Calu3 (cell line): ENCODE measurements at regions not wholly inside any gene's neighbourhood (a gene's known extent, or its start where the extent isn't known, plus 50 kb on each side); places are given as distances from the start of the nearest gene placed in this dataset.

Experiments
- BruUV-seq: library from RNA; stranded (reverse); fragments of 400-500 nt; replicated peaks from 2 replicates; lab custom pipeline; 2021; lab: Mats Ljungman, UMichigan
- CTCF ChIA-PET: fragments of 300-600 bp; sonication (Branson Sonifier 250); formaldehyde crosslinking; loops from one replicate; lab custom pipeline; 2022; ENCODE audit warnings: antibody characterized with exemption; lab: Charles Lee
- DNase-seq: peaks from one replicate; pipeline ENCODE4 v3.0.0; 2022
- H3K27ac Mint-ChIP-seq: one replicate; pipeline ENCODE4 v1.8.0; 2022; ENCODE audit warnings: mixed read lengths; ENCODE audit not compliant: unreplicated experiment
- H3K27me3 Mint-ChIP-seq: one replicate; pipeline ENCODE4 v1.8.0; 2022; ENCODE audit warnings: mixed read lengths; ENCODE audit not compliant: unreplicated experiment
- H3K36me3 Mint-ChIP-seq: one replicate; pipeline ENCODE4 v1.8.0; 2022; ENCODE audit warnings: mild to moderate bottlenecking, moderate library complexity, mixed read lengths; ENCODE audit not compliant: insufficient read depth, unreplicated experiment
- H3K4me1 Mint-ChIP-seq: one replicate; pipeline ENCODE4 v1.8.0; 2022; ENCODE audit warnings: mild to moderate bottlenecking, low read depth, mixed read lengths; ENCODE audit not compliant: unreplicated experiment
- H3K4me3 Mint-ChIP-seq: one replicate; pipeline ENCODE4 v1.8.0; 2022; ENCODE audit warnings: mild to moderate bottlenecking, low read depth, moderate library complexity, mixed read lengths; ENCODE audit not compliant: unreplicated experiment
- H3K9me3 Mint-ChIP-seq: one replicate; pipeline ENCODE4 v1.8.0; 2022; ENCODE audit warnings: low read depth, mixed read lengths; ENCODE audit not compliant: unreplicated experiment
- intact Hi-C: fragments of 100-400 bp; cut with micrococcal nuclease; formaldehyde crosslinking; loops from one replicate; pipeline ENCODE4 v1.10.0; 2022; ENCODE audit not compliant: unreplicated experiment
- TF ChIP-seq, protein P1 (sequence below): fragments of 200-600 bp; IDR thresholded peaks from one replicate; pipeline ENCODE4 v1.8.0; 2022; ENCODE audit warnings: antibody characterized with exemption; ENCODE audit not compliant: unreplicated experiment

DNA sequence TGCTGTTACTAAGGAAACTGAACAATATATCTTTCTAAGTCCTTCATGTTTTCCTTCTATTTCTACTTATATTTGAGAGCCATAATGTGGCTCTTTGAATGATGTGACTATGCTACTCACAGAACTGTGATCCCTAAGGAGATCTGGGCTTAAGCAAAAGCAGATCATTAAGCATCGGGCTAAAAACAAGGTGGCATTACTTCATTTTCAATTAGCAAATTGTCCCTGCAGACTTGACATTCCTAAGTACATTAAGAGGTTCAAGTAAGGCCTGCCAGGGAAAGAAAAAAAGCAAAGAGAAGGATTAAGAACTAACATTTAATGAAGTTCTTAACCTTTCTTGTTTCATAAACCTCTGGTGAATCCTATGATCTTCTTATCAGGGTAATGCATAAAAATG is 447.6 kb downstream of the PDGFC start:
- no TSS peak for BruUV-seq
- Mint-ChIP-seq H3K4me3 (no peak overlapping the region), H3K9me3 (no peaks in the 10 kb centered on the region), H3K4me1 (no peaks in the 10 kb centered on the region), H3K36me3 (no peaks in the 10 kb centered on the region), H3K27me3 (no peaks in the 10 kb centered on the region), H3K27ac (no peak overlapping the region)
- CTCF ChIA-PET: no interaction called here
- DNase-seq: no peak
- TF ChIP-seq, protein P1, sequence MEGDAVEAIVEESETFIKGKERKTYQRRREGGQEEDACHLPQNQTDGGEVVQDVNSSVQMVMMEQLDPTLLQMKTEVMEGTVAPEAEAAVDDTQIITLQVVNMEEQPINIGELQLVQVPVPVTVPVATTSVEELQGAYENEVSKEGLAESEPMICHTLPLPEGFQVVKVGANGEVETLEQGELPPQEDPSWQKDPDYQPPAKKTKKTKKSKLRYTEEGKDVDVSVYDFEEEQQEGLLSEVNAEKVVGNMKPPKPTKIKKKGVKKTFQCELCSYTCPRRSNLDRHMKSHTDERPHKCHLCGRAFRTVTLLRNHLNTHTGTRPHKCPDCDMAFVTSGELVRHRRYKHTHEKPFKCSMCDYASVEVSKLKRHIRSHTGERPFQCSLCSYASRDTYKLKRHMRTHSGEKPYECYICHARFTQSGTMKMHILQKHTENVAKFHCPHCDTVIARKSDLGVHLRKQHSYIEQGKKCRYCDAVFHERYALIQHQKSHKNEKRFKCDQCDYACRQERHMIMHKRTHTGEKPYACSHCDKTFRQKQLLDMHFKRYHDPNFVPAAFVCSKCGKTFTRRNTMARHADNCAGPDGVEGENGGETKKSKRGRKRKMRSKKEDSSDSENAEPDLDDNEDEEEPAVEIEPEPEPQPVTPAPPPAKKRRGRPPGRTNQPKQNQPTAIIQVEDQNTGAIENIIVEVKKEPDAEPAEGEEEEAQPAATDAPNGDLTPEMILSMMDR: no peak
- intact Hi-C loops: no loop called here

DNA sequence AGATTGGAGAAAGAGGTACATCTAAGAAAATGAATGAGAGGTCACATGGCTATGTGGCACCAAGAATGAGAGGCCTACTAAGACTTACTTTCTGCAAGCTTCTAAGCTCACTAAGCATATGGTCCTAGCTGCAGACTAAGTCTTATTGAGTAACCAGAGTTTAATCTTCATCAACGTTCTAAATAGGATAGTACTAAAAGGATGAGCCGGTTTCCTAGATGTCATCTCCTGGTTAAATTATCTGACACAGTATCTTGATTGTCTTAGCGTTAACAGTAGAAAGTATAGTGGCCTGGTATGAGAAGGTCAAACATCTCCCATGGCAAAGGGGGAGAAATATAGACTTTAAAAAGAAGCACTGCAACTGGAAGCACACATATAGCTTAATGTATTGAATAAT is 448.1 kb downstream of the PDGFC start:
- DNase-seq: no peak
- intact Hi-C loops: no loop called here
- no peaks in the 10 kb centered on the region for H3K36me3 Mint-ChIP-seq
- H3K4me1 Mint-ChIP-seq: no peaks in the 10 kb centered on the region
- TF ChIP-seq, protein P1: no peak
- CTCF ChIA-PET: no interaction called here
- no peaks in the 10 kb centered on the region for H3K27me3 Mint-ChIP-seq
- H3K27ac Mint-ChIP-seq: no peak overlapping the region
- no TSS peak for BruUV-seq
- H3K9me3 Mint-ChIP-seq: no peaks in the 10 kb centered on the region
- no peak overlapping the region for H3K4me3 Mint-ChIP-seq

DNA sequence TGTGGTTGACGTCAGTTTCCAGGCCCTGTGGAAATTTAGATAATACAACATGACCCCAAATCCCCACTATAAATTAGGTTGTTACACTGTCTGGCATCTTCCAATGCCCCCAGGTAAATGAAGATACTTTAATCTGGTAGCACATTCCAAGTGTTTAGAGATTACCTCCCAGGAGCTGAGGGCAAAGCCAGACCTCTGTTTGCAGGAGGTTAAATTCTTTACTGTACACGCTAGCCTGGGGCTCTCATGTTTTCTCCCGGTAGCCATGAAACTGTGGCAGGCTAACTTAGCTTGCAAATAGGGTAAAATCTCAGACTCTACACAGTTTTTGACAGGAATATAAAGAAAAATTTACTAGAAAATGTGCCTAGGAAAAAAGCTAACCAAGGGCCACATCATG is 450.0 kb downstream of the PDGFC start:
- CTCF ChIA-PET: interaction anchor here (0.6 kb wide), 1 partner anchor 28 kb away, joined by 5 read pairs; no protein-coding TSS in a partner anchor
- H3K4me1 Mint-ChIP-seq: no peaks in the 10 kb centered on the region
- TF ChIP-seq, protein P1: no peak
- intact Hi-C loops: no loop called here
- DNase-seq: no peak
- BruUV-seq: no TSS peak
- H3K27me3 Mint-ChIP-seq: no peaks in the 10 kb centered on the region
- no peaks in the 10 kb centered on the region for H3K36me3 Mint-ChIP-seq
- H3K9me3 Mint-ChIP-seq: no peaks in the 10 kb centered on the region
- H3K4me3 Mint-ChIP-seq: no peak overlapping the region
- no peak overlapping the region for H3K27ac Mint-ChIP-seq

DNA sequence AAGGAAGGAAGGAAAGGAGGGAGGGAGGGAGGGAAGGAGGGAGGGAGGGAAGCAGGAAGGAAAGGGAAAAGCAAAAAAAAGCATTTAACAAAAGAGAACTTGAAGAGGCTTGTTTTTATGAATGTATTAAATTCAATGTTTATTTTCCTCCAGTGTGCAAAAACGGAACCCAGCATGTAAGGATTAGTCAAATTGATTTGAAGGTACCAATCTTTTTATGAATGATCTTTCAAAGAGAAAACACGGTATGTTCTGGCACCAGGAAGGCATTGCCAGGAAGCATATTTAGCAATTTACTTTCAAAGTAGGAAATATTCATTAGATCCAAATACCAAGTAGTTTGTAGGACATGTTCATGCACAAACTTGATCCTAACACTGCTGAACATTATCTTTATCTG is 453.6 kb downstream of the PDGFC start:
- intact Hi-C loops: no loop called here
- Mint-ChIP-seq H3K36me3 (no peaks in the 10 kb centered on the region), H3K4me1 (peaks cover 9% of the 10 kb centered on the region), H3K4me3 (no peak overlapping the region), H3K9me3 (no peaks in the 10 kb centered on the region), H3K27ac (no peak overlapping the region), H3K27me3 (no peaks in the 10 kb centered on the region)
- CTCF ChIA-PET: interaction anchor here (0.8 kb wide), 1 partner anchor 836 kb away, joined by 4 read pairs; no protein-coding TSS in a partner anchor
- no TSS peak for BruUV-seq
- TF ChIP-seq, protein P1: no peak
- DNase-seq: no peak
